Mesenchymal stem cell (in vitro differentiated cells and primary cell): ENCODE measurements at regions not wholly inside any gene's neighbourhood (a gene's known extent, or its start where the extent isn't known, plus 50 kb on each side); places are given as distances from the start of the nearest gene placed in this dataset.
A peak's percentile ranks its signal among the peaks of the same experiment; 100 is the strongest.

Experiments used
- DNase-seq: peaks from one replicate; pipeline ENCODE4 v3.0.0-alpha.2; 2013
- H2AFZ ChIP-seq: one replicate; pipeline ENCODE4 v1.6.1; 2013; ENCODE audit warnings: low read depth, mild to moderate bottlenecking, control low read depth, inconsistent platforms, low read length, moderate library complexity
- H2AK5ac ChIP-seq: 2 replicates; pipeline ENCODE4 v1.6.1; 2013; ENCODE audit warnings: low read length, moderate library complexity, mild to moderate bottlenecking, inconsistent platforms; ENCODE audit not compliant: severe bottlenecking
- H2BK120ac ChIP-seq: one replicate; pipeline ENCODE4 v1.6.1; 2013; ENCODE audit warnings: low read depth, mild to moderate bottlenecking, inconsistent platforms, low read length, moderate library complexity
- H2BK12ac ChIP-seq, 2 experiments: one replicate each; pipeline ENCODE4 v1.6.1; 2013; ENCODE audit warnings: inconsistent platforms in 2 of 2, low read length in 2 of 2, mild to moderate bottlenecking in 2 of 2, moderate library complexity in 2 of 2, control low read depth in 1 of 2
- H2BK15ac ChIP-seq: one replicate; pipeline ENCODE4 v1.6.1; 2013; ENCODE audit warnings: mild to moderate bottlenecking, low read depth, inconsistent platforms; ENCODE audit not compliant: poor library complexity, severe bottlenecking
- H2BK5ac ChIP-seq: 2 replicates; pipeline ENCODE4 v1.6.1; 2013; ENCODE audit warnings: low read depth, mild to moderate bottlenecking, low read length, control low read depth, inconsistent platforms; ENCODE audit not compliant: poor library complexity, severe bottlenecking
- H3K14ac ChIP-seq, 2 experiments: one replicate each; pipeline ENCODE4 v1.6.1; 2013; ENCODE audit warnings: inconsistent platforms in 2 of 2, low read length in 2 of 2, control low read depth in 1 of 2, mild to moderate bottlenecking in 1 of 2, moderate library complexity in 1 of 2
- H3K18ac ChIP-seq, 2 experiments: one replicate each; pipeline ENCODE4 v1.6.1; 2013; ENCODE audit warnings: inconsistent platforms in 2 of 2, low read length in 2 of 2, control low read depth in 1 of 2, low read depth in 1 of 2, mild to moderate bottlenecking in 1 of 2
- H3K23ac ChIP-seq, 2 experiments: one replicate each; pipeline ENCODE4 v1.6.1; 2013; ENCODE audit warnings: inconsistent platforms in 2 of 2, low read length in 2 of 2, mild to moderate bottlenecking in 2 of 2, moderate library complexity in 2 of 2, control low read depth in 1 of 2
- H3K27ac ChIP-seq: 2 replicates; pipeline ENCODE4 v1.5.1; 2013; ENCODE audit warnings: mild to moderate bottlenecking, moderate library complexity, low read length, control low read depth, inconsistent platforms; ENCODE audit not compliant: poor library complexity, severe bottlenecking
- H3K27me3 ChIP-seq, 2 experiments: 2 replicates each; pipeline versions ENCODE4 v1.6.1 to v1.7.0; 2013; ENCODE audit warnings: low read length in 2 of 2, mild to moderate bottlenecking in 2 of 2, moderate library complexity in 2 of 2, control low read depth in 1 of 2, inconsistent platforms in 1 of 2; ENCODE audit not compliant: control insufficient read depth in 1 of 2, insufficient read depth in 1 of 2
- H3K36me3 ChIP-seq, 2 experiments: 2 replicates each; pipeline versions ENCODE4 v1.6.1 to v1.7.0; 2013; ENCODE audit warnings: low read length in 2 of 2, control low read depth in 1 of 2, inconsistent platforms in 1 of 2, low read depth in 1 of 2, mild to moderate bottlenecking in 1 of 2; ENCODE audit not compliant: insufficient read depth in 2 of 2, control insufficient read depth in 1 of 2
- H3K4ac ChIP-seq, 2 experiments: one replicate each; pipeline ENCODE4 v1.6.1; 2013; ENCODE audit warnings: inconsistent platforms in 2 of 2, low read length in 2 of 2, mild to moderate bottlenecking in 2 of 2, moderate library complexity in 2 of 2, control low read depth in 1 of 2, low read depth in 1 of 2
- H3K4me1 ChIP-seq: 2 replicates; pipeline ENCODE4 v1.6.1; 2013; ENCODE audit warnings: low read depth, low read length, control low read depth; ENCODE audit not compliant: control insufficient read depth, insufficient read depth
- H3K4me2 ChIP-seq: 2 replicates; pipeline ENCODE4 v1.6.1; 2013; ENCODE audit warnings: low read length, mild to moderate bottlenecking, inconsistent platforms; ENCODE audit not compliant: poor library complexity, severe bottlenecking
- H3K4me3 ChIP-seq, 2 experiments: 2 replicates each; pipeline versions ENCODE4 v1.5.1 to v1.7.0; 2013; ENCODE audit warnings: low read length in 2 of 2, mild to moderate bottlenecking in 2 of 2, control low read depth in 1 of 2, low read depth in 1 of 2; ENCODE audit not compliant: insufficient read depth in 1 of 2
- H3K79me1 ChIP-seq: replicated peaks from 2 replicates; pipeline ENCODE4 v1.6.1; 2013; ENCODE audit warnings: mild to moderate bottlenecking, control low read depth, low read length, inconsistent platforms; ENCODE audit not compliant: poor library complexity, severe bottlenecking
- H3K9ac ChIP-seq: 2 replicates; pipeline ENCODE4 v1.7.0; 2013; ENCODE audit warnings: mild to moderate bottlenecking, low read length, moderate library complexity
- H3K9me3 ChIP-seq: 2 replicates; pipeline ENCODE4 v1.7.0; 2013; ENCODE audit warnings: mild to moderate bottlenecking, low read length; ENCODE audit not compliant: control insufficient read depth
- H4K8ac ChIP-seq: one replicate; pipeline ENCODE4 v1.6.1; 2013; ENCODE audit warnings: inconsistent platforms, mild to moderate bottlenecking, low read length, moderate library complexity
- H4K91ac ChIP-seq: one replicate; pipeline ENCODE4 v1.6.1; 2013; ENCODE audit warnings: mild to moderate bottlenecking, low read length, inconsistent platforms
- WGBS: methylation state at CpG from one replicate; pipeline ENCODE4 v1.1.7; 2013; ENCODE audit warnings: mixed read lengths; 5-methylcytosine and 5-hydroxymethylcytosine counted together

GRCh38 chr2:212842544-212843185 lies 304.1 kb upstream of the ERBB4 start:
- DNase-seq = peak; percentile 71
- H2BK15ac ChIP-seq = no peak overlapping the region
- H2BK12ac ChIP-seq = no peak overlapping the region
- no peak overlapping the region for H3K4me2 ChIP-seq
- H3K23ac ChIP-seq = no peak overlapping the region
- H3K27me3 ChIP-seq = no peaks in the 10 kb centered on the region
- H3K4me1 ChIP-seq = no peaks in the 10 kb centered on the region
- H3K9ac ChIP-seq = peak overlapping the region; percentile 75
- peak overlapping the region in 1 of 2 experiments; percentile 4 for H3K4me3 ChIP-seq
- H4K91ac ChIP-seq = no peak overlapping the region
- H3K14ac ChIP-seq = no peak overlapping the region
- peak overlapping the region; percentile 43 for H3K27ac ChIP-seq
- H2BK5ac ChIP-seq = no peak overlapping the region
- no peak overlapping the region for H3K4ac ChIP-seq
- no peaks in the 10 kb centered on the region for H3K79me1 ChIP-seq
- no peak overlapping the region for H2BK120ac ChIP-seq
- 29% methylated on average over 1 of the region's 2 CpGs for WGBS
- H2AK5ac ChIP-seq = no peak overlapping the region
- no peak overlapping the region for H2AFZ ChIP-seq
- H3K9me3 ChIP-seq = no peaks in the 10 kb centered on the region
- H3K18ac ChIP-seq = no peak overlapping the region
- H4K8ac ChIP-seq = no peak overlapping the region
- H3K36me3 ChIP-seq = no peaks in the 10 kb centered on the region

GRCh38 chr2:212841460-212841859 lies 302.9 kb upstream of the ERBB4 start:
- no peak for DNase-seq
- Histone ChIP-seq H3K14ac (no peak overlapping the region), H3K4me1 (no peaks in the 10 kb centered on the region), H2AK5ac (no peak overlapping the region), H3K27me3 (no peaks in the 10 kb centered on the region), H3K27ac (no peak overlapping the region), H3K4me2 (no peak overlapping the region), H4K91ac (no peak overlapping the region), H2BK120ac (no peak overlapping the region), H3K36me3 (no peaks in the 10 kb centered on the region), H3K18ac (no peak overlapping the region), H3K9ac (no peak overlapping the region), H2AFZ (no peak overlapping the region), H3K9me3 (no peaks in the 10 kb centered on the region), H2BK15ac (no peak overlapping the region), H3K23ac (no peak overlapping the region), H2BK5ac (no peak overlapping the region), H3K4me3 (no peak overlapping the region), H3K4ac (no peak overlapping the region), H4K8ac (no peak overlapping the region), H3K79me1 (no peaks in the 10 kb centered on the region), H2BK12ac (no peak overlapping the region)
- WGBS = 93% methylated on average over 8 of the region's 8 CpGs

GRCh38 chr2:212832211-212833195 lies 293.9 kb upstream of the ERBB4 start:
- Histone ChIP-seq H3K4me2 (no peak overlapping the region), H2AK5ac (no peak overlapping the region), H4K91ac (peak overlapping the region; percentile 10), H2BK15ac (no peak overlapping the region), H3K27ac (no peak overlapping the region), H2BK5ac (no peak overlapping the region), H3K36me3 (peaks cover 0 to 7% of the 10 kb centered on the region in 2 experiments), H2AFZ (no peak overlapping the region), H3K4me3 (no peak overlapping the region), H3K14ac (no peak overlapping the region), H3K4ac (no peak overlapping the region), H2BK12ac (no peak overlapping the region), H2BK120ac (no peak overlapping the region), H3K9ac (no peak overlapping the region), H4K8ac (no peak overlapping the region), H3K27me3 (no peaks in the 10 kb centered on the region), H3K18ac (no peak overlapping the region), H3K79me1 (no peaks in the 10 kb centered on the region), H3K4me1 (no peaks in the 10 kb centered on the region), H3K23ac (no peak overlapping the region), H3K9me3 (peaks cover 4% of the 10 kb centered on the region)
- WGBS = 97% methylated on average over 109 of the region's 109 CpGs
- DNase-seq = no peak

- no peaks in the 10 kb centered on the region for H3K27me3 ChIP-seq
- no peak overlapping the region for H2BK120ac ChIP-seq
- no peak overlapping the region for H3K14ac ChIP-seq
- H3K18ac ChIP-seq = no peak overlapping the region
- H3K4me3 ChIP-seq = no peak overlapping the region
- DNase-seq = no peak
- no peak overlapping the region for H2BK12ac ChIP-seq
- 97% methylated on average over 50 of the region's 50 CpGs for WGBS
- H3K4me2 ChIP-seq = no peak overlapping the region
- H3K4ac ChIP-seq = no peak overlapping the region
- no peak overlapping the region for H4K8ac ChIP-seq
- H2AFZ ChIP-seq = no peak overlapping the region
- no peak overlapping the region for H2AK5ac ChIP-seq
- H3K36me3 ChIP-seq = peaks cover 0 to 7% of the 10 kb centered on the region in 2 experiments
- H3K23ac ChIP-seq = no peak overlapping the region
- peaks cover 4% of the 10 kb centered on the region for H3K9me3 ChIP-seq
- H2BK15ac ChIP-seq = no peak overlapping the region
- H3K4me1 ChIP-seq = no peaks in the 10 kb centered on the region
- H2BK5ac ChIP-seq = no peak overlapping the region
- H4K91ac ChIP-seq = no peak overlapping the region
- H3K9ac ChIP-seq = no peak overlapping the region
- H3K79me1 ChIP-seq = no peaks in the 10 kb centered on the region
- no peak overlapping the region for H3K27ac ChIP-seq
These were observed 293.1 kb upstream of the ERBB4 start for GRCh38 chr2:212831671-212832199.
